PFSK-1 (cell line): ENCODE measurements at regions not wholly inside any gene's neighbourhood (a gene's known extent, or its start where the extent isn't known, plus 50 kb on each side); places are given as distances from the start of the nearest gene placed in this dataset.

Experiments
- POLR2AphosphoS5 ChIP-seq: IDR thresholded peaks from 2 replicates; pipeline ENCODE4 v1.6.1; 2012; ENCODE audit warnings: low read depth, mild to moderate bottlenecking, control low read depth, low read length, moderate library complexity
- SIN3A ChIP-seq: IDR thresholded peaks from 2 replicates; pipeline ENCODE4 v1.6.1; 2012; ENCODE audit warnings: mild to moderate bottlenecking, low read length, moderate library complexity, borderline replicate concordance; ENCODE audit not compliant: insufficient read depth
- TAF1 ChIP-seq: IDR thresholded peaks from 2 replicates; pipeline ENCODE4 v1.6.1; 2012; ENCODE audit warnings: low read length, control low read depth, borderline replicate concordance; ENCODE audit not compliant: insufficient read depth

GRCh38 chr5:93087326-93087725 lies 493.7 kb downstream of the NR2F1-AS1 start:
- no peak for TF ChIP-seq TAF1
- no peak for TF ChIP-seq POLR2AphosphoS5
- no peak for TF ChIP-seq SIN3A
